Activated naive CD4-positive, alpha-beta T cell treated with anti-CD3 and anti-CD28 coated beads, Interleukin-2, amount 10 ng/mL, durations not matched to agents 7 days and 5 days (primary cell): ENCODE measurements at regions not wholly inside any gene's neighbourhood (a gene's known extent, or its start where the extent isn't known, plus 50 kb on each side); places are given as distances from the start of the nearest gene placed in this dataset.

ENCODE experiments used
- CTCF ChIA-PET: fragments of 350-600 bp; sonication (Branson Sonifier 250); formaldehyde crosslinking; loops from one replicate; lab custom pipeline; 2021; ENCODE audit warnings: antibody characterized with exemption; lab: Charles Lee
- DNase-seq: peaks from one replicate; pipeline ENCODE4 v3.0.0-alpha.2; 2020
- H3K27ac Mint-ChIP-seq: one replicate; pipeline ENCODE4 v1.8.0; 2021; ENCODE audit warnings: mild to moderate bottlenecking, moderate library complexity, mixed read lengths
- H3K27me3 Mint-ChIP-seq: one replicate; pipeline ENCODE4 v1.8.0; 2021; ENCODE audit warnings: mild to moderate bottlenecking, mixed read lengths
- H3K36me3 Mint-ChIP-seq: one replicate; pipeline ENCODE4 v1.8.0; 2021; ENCODE audit warnings: mixed read lengths
- H3K4me1 Mint-ChIP-seq: one replicate; pipeline ENCODE4 v1.8.0; 2021; ENCODE audit warnings: mixed read lengths
- H3K4me3 Mint-ChIP-seq: one replicate; pipeline ENCODE4 v1.8.0; 2021; ENCODE audit warnings: mild to moderate bottlenecking, moderate library complexity, mixed read lengths
- H3K9me3 Mint-ChIP-seq: one replicate; pipeline ENCODE4 v1.8.0; 2021; ENCODE audit warnings: mixed read lengths

GRCh38 chr14:98897605-98898309 lies 374.2 kb downstream of the BCL11B start:
- no peaks in the 10 kb centered on the region for H3K36me3 Mint-ChIP-seq
- DNase-seq, result no peak
- H3K4me1 Mint-ChIP-seq, result no peaks in the 10 kb centered on the region
- peaks cover 11% of the 10 kb centered on the region for H3K27me3 Mint-ChIP-seq
- H3K27ac Mint-ChIP-seq, result no peak overlapping the region
- no peaks in the 10 kb centered on the region for H3K9me3 Mint-ChIP-seq
- no peak overlapping the region for H3K4me3 Mint-ChIP-seq
- CTCF ChIA-PET, result no interaction called here

GRCh38 chr14:98899441-98899840 lies 372.6 kb downstream of the BCL11B start:
- CTCF ChIA-PET, result no interaction called here
- Mint-ChIP-seq H3K4me3 (no peak overlapping the region), H3K27me3 (peaks cover 11% of the 10 kb centered on the region), H3K36me3 (no peaks in the 10 kb centered on the region), H3K4me1 (no peaks in the 10 kb centered on the region), H3K9me3 (no peaks in the 10 kb centered on the region), H3K27ac (no peak overlapping the region)
- DNase-seq, result no peak

GRCh38 chr14:98900236-98900635 lies 371.8 kb downstream of the BCL11B start:
- H3K9me3 Mint-ChIP-seq, result no peaks in the 10 kb centered on the region
- no peaks in the 10 kb centered on the region for H3K36me3 Mint-ChIP-seq
- no peak overlapping the region for H3K4me3 Mint-ChIP-seq
- CTCF ChIA-PET, result no interaction called here
- H3K27me3 Mint-ChIP-seq, result peaks cover 3% of the 10 kb centered on the region
- H3K4me1 Mint-ChIP-seq, result no peaks in the 10 kb centered on the region
- no peak for DNase-seq
- no peak overlapping the region for H3K27ac Mint-ChIP-seq

- H3K36me3 Mint-ChIP-seq, result no peaks in the 10 kb centered on the region
- no peaks in the 10 kb centered on the region for H3K4me1 Mint-ChIP-seq
- no peak overlapping the region for H3K4me3 Mint-ChIP-seq
- peak overlapping the region; percentile 10 for H3K27ac Mint-ChIP-seq
- peaks cover 3% of the 10 kb centered on the region for H3K27me3 Mint-ChIP-seq
- CTCF ChIA-PET, result no interaction called here
- no peaks in the 10 kb centered on the region for H3K9me3 Mint-ChIP-seq
- DNase-seq, result no peak
These were observed 371.2 kb downstream of the BCL11B start for GRCh38 chr14:98900798-98901197.

GRCh38 chr14:98901511-98902205 lies 370.3 kb downstream of the BCL11B start:
- Mint-ChIP-seq H3K4me1 (no peaks in the 10 kb centered on the region), H3K27ac (no peak overlapping the region), H3K36me3 (no peaks in the 10 kb centered on the region), H3K9me3 (no peaks in the 10 kb centered on the region), H3K4me3 (no peak overlapping the region), H3K27me3 (peaks cover 3% of the 10 kb centered on the region)
- no peak for DNase-seq
- CTCF ChIA-PET, result no interaction called here

- no peak overlapping the region for H3K4me3 Mint-ChIP-seq
- no peak overlapping the region for H3K27ac Mint-ChIP-seq
These were observed 368.6 kb downstream of the BCL11B start for GRCh38 chr14:98903371-98903770.

GRCh38 chr14:98904677-98905076 lies 367.3 kb downstream of the BCL11B start:
- H3K4me3 Mint-ChIP-seq, result no peak overlapping the region
- H3K27ac Mint-ChIP-seq, result no peak overlapping the region
- no peaks in the 10 kb centered on the region for H3K4me1 Mint-ChIP-seq
- H3K27me3 Mint-ChIP-seq, result peaks cover 9% of the 10 kb centered on the region
- H3K9me3 Mint-ChIP-seq, result no peaks in the 10 kb centered on the region
- CTCF ChIA-PET, result interaction anchor here (0.9 kb wide), 1 partner anchor 10 kb away, joined by 3 read pairs; no protein-coding TSS in a partner anchor
- no peaks in the 10 kb centered on the region for H3K36me3 Mint-ChIP-seq
- DNase-seq, result no peak

More at GRCh38 chr14:98903371-98903770, 368.6 kb downstream of the BCL11B start:
- CTCF ChIA-PET, result interaction anchor here (0.6 kb wide), 1 partner anchor 609 kb away, joined by 3 read pairs; no protein-coding TSS in a partner anchor
- DNase-seq, result no peak
- H3K9me3 Mint-ChIP-seq, result no peaks in the 10 kb centered on the region
- H3K4me1 Mint-ChIP-seq, result no peaks in the 10 kb centered on the region
- H3K27me3 Mint-ChIP-seq, result peaks cover 4% of the 10 kb centered on the region
- H3K36me3 Mint-ChIP-seq, result no peaks in the 10 kb centered on the region

- H3K27ac Mint-ChIP-seq, result no peak overlapping the region
- H3K36me3 Mint-ChIP-seq, result no peaks in the 10 kb centered on the region
- H3K4me3 Mint-ChIP-seq, result no peak overlapping the region
- no peak for DNase-seq
- H3K9me3 Mint-ChIP-seq, result no peaks in the 10 kb centered on the region
- H3K27me3 Mint-ChIP-seq, result peaks cover 9% of the 10 kb centered on the region
- H3K4me1 Mint-ChIP-seq, result peaks cover under 1% of the 10 kb centered on the region
- CTCF ChIA-PET, result interaction anchor here (0.5 kb wide), 1 partner anchor 30 kb away, joined by 3 read pairs; no protein-coding TSS in a partner anchor
These were observed 365.6 kb downstream of the BCL11B start for GRCh38 chr14:98906123-98906995.

GRCh38 chr14:98907271-98907670 lies 364.7 kb downstream of the BCL11B start:
- peaks cover 10% of the 10 kb centered on the region for H3K4me1 Mint-ChIP-seq
- H3K36me3 Mint-ChIP-seq, result no peaks in the 10 kb centered on the region
- H3K4me3 Mint-ChIP-seq, result no peak overlapping the region
- H3K27ac Mint-ChIP-seq, result no peak overlapping the region
- no peaks in the 10 kb centered on the region for H3K9me3 Mint-ChIP-seq
- CTCF ChIA-PET, result no interaction called here
- no peak for DNase-seq
- peaks cover 9% of the 10 kb centered on the region for H3K27me3 Mint-ChIP-seq

GRCh38 chr14:98908050-98908449 lies 363.9 kb downstream of the BCL11B start:
- no peaks in the 10 kb centered on the region for H3K9me3 Mint-ChIP-seq
- H3K36me3 Mint-ChIP-seq, result no peaks in the 10 kb centered on the region
- H3K4me3 Mint-ChIP-seq, result no peak overlapping the region
- H3K4me1 Mint-ChIP-seq, result peaks cover 18% of the 10 kb centered on the region
- peak overlapping the region; percentile 46 for H3K27ac Mint-ChIP-seq
- CTCF ChIA-PET, result interaction anchor here (0.6 kb wide), 1 partner anchor 20 kb away, joined by 3 read pairs; no protein-coding TSS in a partner anchor
- peaks cover 9% of the 10 kb centered on the region for H3K27me3 Mint-ChIP-seq
- no peak for DNase-seq

- CTCF ChIA-PET, result interaction anchor here (0.8 kb wide), 1 partner anchor 85 kb away, joined by 3 read pairs; no protein-coding TSS in a partner anchor
- H3K27ac Mint-ChIP-seq, result no peak overlapping the region
These were observed 362.6 kb downstream of the BCL11B start for GRCh38 chr14:98909251-98909944.

GRCh38 chr14:98910061-98910460 lies 361.9 kb downstream of the BCL11B start:
- Mint-ChIP-seq H3K36me3 (no peaks in the 10 kb centered on the region), H3K27me3 (peaks cover 18% of the 10 kb centered on the region), H3K9me3 (no peaks in the 10 kb centered on the region), H3K4me3 (no peak overlapping the region), H3K4me1 (peaks cover 24% of the 10 kb centered on the region), H3K27ac (no peak overlapping the region)
- CTCF ChIA-PET, result interaction anchor here (0.8 kb wide), 1 partner anchor 84 kb away, joined by 3 read pairs; no protein-coding TSS in a partner anchor
- DNase-seq, result no peak

More at GRCh38 chr14:98909251-98909944, 362.6 kb downstream of the BCL11B start:
- DNase-seq, result no peak
- Mint-ChIP-seq H3K4me3 (no peak overlapping the region), H3K36me3 (no peaks in the 10 kb centered on the region), H3K9me3 (no peaks in the 10 kb centered on the region), H3K4me1 (peaks cover 24% of the 10 kb centered on the region), H3K27me3 (peaks cover 13% of the 10 kb centered on the region)

GRCh38 chr14:98912655-98913054 lies 359.3 kb downstream of the BCL11B start:
- CTCF ChIA-PET, result interaction anchor here (1.1 kb wide), 1 partner anchor 776 kb away, joined by 5 read pairs; no protein-coding TSS in a partner anchor
- Mint-ChIP-seq H3K4me1 (peaks cover 24% of the 10 kb centered on the region), H3K4me3 (no peak overlapping the region), H3K36me3 (no peaks in the 10 kb centered on the region), H3K27me3 (peaks cover 23% of the 10 kb centered on the region), H3K27ac (peak overlapping the region; percentile 25), H3K9me3 (no peaks in the 10 kb centered on the region)
- peak; percentile 54 for DNase-seq
